Naive B cell (primary cell): ENCODE measurements at regions not wholly inside any gene's neighbourhood (a gene's known extent, or its start where the extent isn't known, plus 50 kb on each side); places are given as distances from the start of the nearest gene placed in this dataset.
"Not testable (repeated sequence)": the region's sequence is repeated elsewhere in the genome, so short reads cannot be mapped to it uniquely, and the experiment has no call there.

Source experiments
- ATAC-seq, 2 donors: fragments of 150-1000 bp; cut with Tn5 transposase; 2 replicates each; pipeline ENCODE4 v1.10.0; 2021; ENCODE audit warnings: low read depth in 2 of 2, mild to moderate bottlenecking in 2 of 2, moderate library complexity in 2 of 2
- DNase-seq: peaks from one replicate; pipeline ENCODE4 v3.0.0; 2022
- H3K27ac Mint-ChIP-seq, 6 donors: one replicate each; pipeline ENCODE4 v1.8.0; 2020 to 2022; ENCODE audit warnings: mild to moderate bottlenecking in 6 of 6, mixed read lengths in 6 of 6, moderate library complexity in 5 of 6, inconsistent platforms in 2 of 6
- H3K27me3 Mint-ChIP-seq, 3 donors: one replicate each; pipeline ENCODE4 v1.8.0; 2021 to 2022; ENCODE audit warnings: mixed read lengths in 3 of 3, mild to moderate bottlenecking in 1 of 3
- H3K36me3 Mint-ChIP-seq, 2 donors: one replicate each; pipeline ENCODE4 v1.8.0; 2020 to 2022; ENCODE audit warnings: mixed read lengths in 2 of 2, inconsistent platforms in 1 of 2, mild to moderate bottlenecking in 1 of 2
- H3K4me1 Mint-ChIP-seq, 3 donors: one replicate each; pipeline ENCODE4 v1.8.0; 2020 to 2022; ENCODE audit warnings: mixed read lengths in 3 of 3, inconsistent platforms in 1 of 3, mild to moderate bottlenecking in 1 of 3, moderate library complexity in 1 of 3
- H3K4me3 Mint-ChIP-seq, 8 donors: one replicate each; pipeline ENCODE4 v1.8.0; 2020 to 2022; ENCODE audit warnings: mild to moderate bottlenecking in 8 of 8, mixed read lengths in 8 of 8, moderate library complexity in 8 of 8, inconsistent platforms in 2 of 8
- H3K9me3 Mint-ChIP-seq, 7 donors: one replicate each; pipeline ENCODE4 v1.8.0; 2020 to 2022; ENCODE audit warnings: mixed read lengths in 7 of 7, mild to moderate bottlenecking in 5 of 7, inconsistent platforms in 2 of 7, moderate library complexity in 1 of 7

DNA sequence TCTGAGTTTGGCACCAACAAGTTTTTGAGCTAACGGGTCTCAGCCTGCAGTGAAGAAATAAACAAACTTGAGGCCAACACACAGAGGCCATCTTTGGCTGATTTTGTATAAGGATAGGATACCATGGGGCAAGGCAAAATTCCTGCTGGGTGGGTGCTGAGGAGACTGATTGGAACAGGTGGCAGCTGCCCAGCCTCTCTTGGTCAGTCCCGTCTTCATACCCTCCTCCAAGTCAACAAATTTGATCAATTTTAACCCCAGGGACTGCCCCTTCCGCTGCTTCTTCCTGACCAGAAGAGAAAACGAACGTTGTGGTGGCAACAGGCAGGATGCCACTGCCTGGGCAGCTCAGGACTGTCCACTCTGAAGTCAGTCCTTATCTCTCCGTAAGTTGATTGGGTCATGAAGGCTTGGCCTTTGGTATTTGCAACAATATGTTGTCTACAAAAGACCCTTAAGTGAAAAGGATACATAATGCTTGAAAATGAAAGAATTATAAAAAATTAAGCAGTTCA lies 139.3 kb downstream of the SPP2 start:
- Mint-ChIP-seq H3K36me3 (no peaks in the 10 kb centered on the region), H3K4me3 (no peak overlapping the region), H3K4me1 (peaks cover 8 to 23% (median 17%) of the 10 kb centered on the region in 3 donors), H3K27me3 (peaks cover 8 to 20% (median 19%) of the 10 kb centered on the region in 3 donors), H3K9me3 (peaks cover 0 to 5% (median 2%) of the 10 kb centered on the region in 7 donors), H3K27ac (peak overlapping the region in 1 of 6 donors; percentile 3)
- ATAC-seq (no peak), DNase-seq (no peak)

DNA sequence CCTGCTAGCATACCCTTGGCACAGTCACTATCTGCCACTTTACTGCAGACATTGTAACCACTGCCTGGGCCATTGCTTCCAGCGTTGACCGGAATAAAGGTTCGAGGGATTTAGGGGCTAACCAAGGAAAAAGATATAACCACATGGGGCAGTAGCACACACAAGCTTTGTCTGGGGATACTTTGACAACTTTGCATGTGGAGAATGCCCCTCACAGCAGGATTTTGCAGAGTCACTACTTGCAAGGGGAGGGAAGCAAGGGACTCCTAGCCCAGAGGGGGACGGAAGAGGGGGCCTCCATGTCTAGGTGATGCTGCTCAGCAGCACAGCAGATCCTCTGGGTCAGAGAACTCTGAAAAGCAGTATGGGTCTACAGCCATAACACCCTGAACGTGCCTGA lies 138.7 kb downstream of the SPP2 start:
- no peaks in the 10 kb centered on the region for H3K36me3 Mint-ChIP-seq
- no peak for ATAC-seq
- peaks cover 13 to 22% (median 21%) of the 10 kb centered on the region in 3 donors for H3K27me3 Mint-ChIP-seq
- peak overlapping the region in 1 of 6 donors; percentile 80 for H3K27ac Mint-ChIP-seq
- H3K4me1 Mint-ChIP-seq: peaks cover 8 to 23% (median 17%) of the 10 kb centered on the region in 3 donors
- no peak for DNase-seq
- peaks cover 0 to 5% (median 2%) of the 10 kb centered on the region in 7 donors for H3K9me3 Mint-ChIP-seq
- H3K4me3 Mint-ChIP-seq: peak overlapping the region in 2 of 8 donors; percentile 24 to 55

DNA sequence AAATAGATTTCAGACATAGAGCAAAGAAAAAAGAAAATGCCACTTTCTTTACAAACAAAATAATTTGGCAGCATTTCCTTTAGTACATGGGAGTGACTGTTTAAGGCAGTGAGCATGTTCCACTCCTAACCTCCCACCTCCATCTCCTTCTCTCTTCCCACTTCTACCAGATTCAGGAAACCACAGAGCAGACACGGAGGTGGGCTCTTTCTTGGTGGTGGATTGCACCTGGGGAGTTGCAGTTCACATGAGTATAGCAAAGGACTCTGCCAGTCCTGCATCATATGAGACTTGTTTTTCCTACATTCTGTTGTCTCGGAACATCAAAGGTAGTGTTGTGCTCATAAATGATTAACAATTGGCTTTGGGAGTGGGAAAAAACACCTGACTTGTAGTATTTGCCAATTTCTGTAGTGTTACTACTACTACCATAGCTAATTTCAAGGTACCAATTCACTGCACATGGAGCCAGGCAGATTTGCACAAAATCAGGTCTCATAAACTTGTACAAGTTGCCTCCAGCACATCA lies 137.2 kb downstream of the SPP2 start:
- no peak for ATAC-seq
- H3K4me1 Mint-ChIP-seq: peaks cover 8 to 23% (median 17%) of the 10 kb centered on the region in 3 donors
- H3K4me3 Mint-ChIP-seq: no peak overlapping the region
- DNase-seq: no peak
- H3K9me3 Mint-ChIP-seq: peaks cover 0 to 5% (median 0%) of the 10 kb centered on the region in 7 donors
- H3K27me3 Mint-ChIP-seq: peaks cover 13 to 32% (median 28%) of the 10 kb centered on the region in 3 donors
- H3K27ac Mint-ChIP-seq: no peak overlapping the region
- H3K36me3 Mint-ChIP-seq: no peaks in the 10 kb centered on the region

DNA sequence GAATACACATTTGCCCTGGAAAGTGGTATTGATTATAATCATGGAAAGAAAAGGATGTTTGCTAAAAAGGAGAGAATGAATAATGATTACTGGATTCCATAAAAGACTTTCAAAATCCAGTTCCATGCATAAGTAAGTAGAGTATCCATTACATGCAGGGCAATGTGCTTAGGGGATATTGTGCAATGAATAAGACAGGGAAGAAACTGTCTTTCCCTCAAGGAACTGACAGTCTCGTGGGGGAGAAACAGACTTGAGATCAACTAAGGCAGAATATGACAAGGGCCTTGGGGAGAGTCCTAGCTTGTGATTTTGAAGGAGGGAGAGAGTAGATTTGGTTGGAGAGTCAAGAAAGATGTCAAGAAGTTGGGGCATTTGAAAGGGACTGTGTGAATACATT lies 130.6 kb downstream of the SPP2 start:
- DNase-seq (no peak), ATAC-seq (no peak)
- Mint-ChIP-seq H3K27me3 (peaks cover 16 to 60% (median 43%) of the 10 kb centered on the region in 3 donors), H3K4me3 (no peak overlapping the region), H3K9me3 (no peaks in the 10 kb centered on the region), H3K4me1 (peaks cover 0 to 3% (median 0%) of the 10 kb centered on the region in 3 donors), H3K27ac (no peak overlapping the region), H3K36me3 (no peaks in the 10 kb centered on the region)

DNA sequence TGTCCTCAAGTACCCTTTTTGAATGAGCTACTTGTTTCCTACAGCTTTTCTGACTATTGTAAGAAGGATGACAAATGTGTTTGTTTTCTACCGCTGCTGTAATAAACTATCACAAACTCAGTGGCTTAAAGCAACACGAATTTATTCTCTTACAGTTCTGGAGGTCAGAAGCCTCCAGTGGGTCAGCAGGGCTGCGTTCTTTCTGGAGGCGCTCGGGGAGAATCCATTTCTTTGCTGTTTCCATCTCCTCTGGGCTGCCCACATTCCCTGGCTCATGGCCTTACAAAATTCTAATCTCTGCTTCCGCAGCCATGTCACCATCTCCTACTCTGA lies 128.5 kb downstream of the SPP2 start:
- Mint-ChIP-seq H3K9me3 (no peaks in the 10 kb centered on the region), H3K27ac (peak overlapping the region in 1 of 6 donors; percentile 3), H3K36me3 (no peaks in the 10 kb centered on the region), H3K4me3 (no peak overlapping the region), H3K27me3 (peaks cover 11 to 60% (median 39%) of the 10 kb centered on the region in 3 donors), H3K4me1 (peaks cover 0 to 3% (median 0%) of the 10 kb centered on the region in 3 donors)
- ATAC-seq: no peak
- DNase-seq: no peak

DNA sequence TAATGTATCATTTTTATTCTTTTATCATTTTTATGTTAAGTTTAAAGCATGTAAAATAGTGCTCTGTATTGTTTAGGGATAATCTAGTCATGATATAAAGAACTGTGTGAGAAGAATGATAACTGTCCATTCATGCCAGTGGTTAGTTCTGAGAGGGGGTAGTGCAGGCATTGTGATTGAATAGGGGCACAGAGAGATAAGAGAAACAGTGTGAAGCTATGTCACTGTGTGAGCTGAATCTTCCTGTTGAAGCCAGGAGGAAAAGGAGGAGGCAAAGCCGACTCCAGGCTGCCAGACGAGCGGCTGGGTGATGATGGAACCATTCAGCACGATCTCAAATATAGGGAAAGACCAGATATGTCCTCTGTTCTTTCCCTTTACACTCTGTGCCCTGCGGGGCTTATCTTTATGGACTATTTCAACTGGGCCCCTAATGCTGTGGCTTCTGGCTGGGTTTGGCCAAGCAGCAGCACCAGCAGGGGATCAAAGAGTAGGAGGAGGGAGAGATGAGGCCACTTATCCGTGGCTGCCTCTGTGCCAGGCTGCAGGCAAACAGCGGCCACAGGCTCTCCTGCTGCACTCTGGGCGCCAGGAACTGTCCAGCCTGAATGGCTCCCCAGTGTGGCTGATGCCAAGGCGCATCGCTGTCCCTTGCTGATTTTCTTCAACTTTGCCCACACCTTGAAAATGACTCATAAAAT lies 128.0 kb downstream of the SPP2 start:
- DNase-seq: no peak
- Mint-ChIP-seq H3K4me1 (peaks cover 0 to 3% (median 0%) of the 10 kb centered on the region in 3 donors), H3K27me3 (peaks cover 11 to 59% (median 37%) of the 10 kb centered on the region in 3 donors), H3K36me3 (no peaks in the 10 kb centered on the region), H3K27ac (peak overlapping the region in 2 of 6 donors; percentile 32 to 47), H3K9me3 (no peaks in the 10 kb centered on the region), H3K4me3 (no peak overlapping the region)
- ATAC-seq: no peak

DNA sequence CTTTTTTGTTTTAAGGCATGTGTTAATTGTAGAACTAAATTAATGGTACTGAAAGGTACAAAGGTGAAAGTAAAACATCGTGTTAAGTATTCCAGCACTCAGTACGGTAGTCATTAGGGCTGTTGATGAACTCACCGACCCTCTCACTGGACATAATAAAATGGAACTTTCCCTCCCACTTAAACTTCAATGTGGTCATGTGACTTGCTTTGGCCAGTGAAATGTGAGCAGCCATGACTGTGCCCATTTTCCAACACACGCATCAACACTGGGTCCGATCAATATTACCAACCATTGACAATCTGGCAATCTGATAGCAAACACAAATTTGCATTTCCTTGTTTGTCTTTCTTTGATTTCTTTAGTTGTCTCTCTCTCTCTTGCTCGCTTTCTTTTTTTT lies 125.1 kb downstream of the SPP2 start:
- H3K4me1 Mint-ChIP-seq: peaks cover 0 to 3% (median 0%) of the 10 kb centered on the region in 3 donors
- no peak overlapping the region for H3K4me3 Mint-ChIP-seq
- DNase-seq: no peak
- H3K27ac Mint-ChIP-seq: no peak overlapping the region
- ATAC-seq: no peak
- peaks cover 0 to 4% of the 10 kb centered on the region in 2 donors for H3K36me3 Mint-ChIP-seq
- H3K9me3 Mint-ChIP-seq: no peaks in the 10 kb centered on the region
- peaks cover 13 to 50% (median 29%) of the 10 kb centered on the region in 3 donors for H3K27me3 Mint-ChIP-seq

DNA sequence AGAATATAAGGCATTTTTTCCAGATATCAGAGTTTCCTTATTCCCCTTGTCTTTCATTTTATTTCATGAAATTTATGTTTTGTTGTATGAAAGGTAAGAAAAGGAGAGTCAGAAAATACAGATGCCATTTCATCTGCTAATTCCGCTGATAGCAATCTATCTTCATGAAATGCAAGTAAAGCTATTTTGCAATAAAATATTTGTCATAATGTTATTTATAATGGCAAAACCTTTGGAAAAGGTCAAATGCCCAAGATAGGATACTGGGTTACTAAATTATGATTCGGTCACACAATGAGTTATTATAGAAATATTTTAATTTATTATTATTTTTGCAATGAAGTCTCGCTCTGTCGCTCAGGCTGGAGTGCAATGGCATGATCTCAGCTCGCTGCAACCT lies 124.2 kb downstream of the SPP2 start:
- peaks cover 13 to 41% (median 27%) of the 10 kb centered on the region in 3 donors for H3K27me3 Mint-ChIP-seq
- H3K4me3 Mint-ChIP-seq: no peak overlapping the region
- ATAC-seq (no peak), DNase-seq (no peak)
- no peak overlapping the region for H3K27ac Mint-ChIP-seq
- H3K9me3 Mint-ChIP-seq: no peaks in the 10 kb centered on the region
- peaks cover 0 to 4% of the 10 kb centered on the region in 2 donors for H3K36me3 Mint-ChIP-seq
- peaks cover 0 to 3% (median 0%) of the 10 kb centered on the region in 3 donors for H3K4me1 Mint-ChIP-seq

DNA sequence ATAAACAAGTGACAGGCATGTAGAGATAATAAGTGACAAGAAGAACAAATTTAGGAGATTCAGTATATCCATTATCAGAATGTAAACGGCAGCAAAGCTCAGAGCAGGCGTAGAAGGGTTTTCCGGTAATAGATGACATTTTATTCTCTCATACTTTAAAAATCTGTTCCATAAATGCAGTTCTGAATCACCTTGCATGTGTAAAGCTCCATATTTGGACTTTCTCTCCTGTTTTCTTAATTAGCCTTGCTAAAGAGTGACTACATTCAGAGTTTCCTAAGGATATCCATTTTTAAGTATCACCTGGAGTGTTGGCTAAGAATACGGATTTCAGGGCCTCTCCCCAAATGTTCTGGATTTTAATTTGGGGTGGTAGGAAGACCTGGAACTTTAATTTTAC lies 122.0 kb downstream of the SPP2 start:
- Mint-ChIP-seq H3K4me3 (no peak overlapping the region), H3K27ac (no peak overlapping the region), H3K9me3 (no peaks in the 10 kb centered on the region), H3K27me3 (peaks cover 6 to 22% (median 12%) of the 10 kb centered on the region in 3 donors), H3K4me1 (no peaks in the 10 kb centered on the region), H3K36me3 (peaks cover 0 to 4% of the 10 kb centered on the region in 2 donors)
- ATAC-seq: no peak
- no peak for DNase-seq

DNA sequence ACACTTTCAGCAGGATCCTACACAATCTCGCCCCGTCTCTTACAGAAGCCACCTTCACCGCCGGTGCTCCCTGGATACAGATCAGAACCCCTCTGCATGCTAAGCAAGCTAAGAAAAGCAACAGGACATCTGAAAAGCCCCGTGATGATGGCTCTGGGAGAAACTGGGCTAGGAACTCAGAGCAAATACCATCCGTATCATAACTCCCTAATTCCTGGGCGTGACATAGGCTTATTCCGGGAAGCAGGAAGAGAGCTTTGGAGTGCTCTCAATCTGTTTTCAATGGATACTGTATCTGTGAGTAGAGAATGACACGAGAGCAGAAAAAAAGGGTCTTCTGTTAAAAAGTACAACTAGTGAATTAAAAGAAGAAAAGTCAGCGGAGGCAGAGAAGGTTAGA lies 121.6 kb downstream of the SPP2 start:
- peaks cover under 1% of the 10 kb centered on the region in 3 donors for H3K4me1 Mint-ChIP-seq
- DNase-seq (no peak), ATAC-seq (no peak)
- H3K27me3 Mint-ChIP-seq: peaks cover 6 to 22% (median 12%) of the 10 kb centered on the region in 3 donors
- peaks cover 0 to 4% of the 10 kb centered on the region in 2 donors for H3K36me3 Mint-ChIP-seq
- H3K9me3 Mint-ChIP-seq: no peaks in the 10 kb centered on the region
- H3K4me3 Mint-ChIP-seq: peak overlapping the region in 1 of 8 donors; percentile 31
- H3K27ac Mint-ChIP-seq: no peak overlapping the region

DNA sequence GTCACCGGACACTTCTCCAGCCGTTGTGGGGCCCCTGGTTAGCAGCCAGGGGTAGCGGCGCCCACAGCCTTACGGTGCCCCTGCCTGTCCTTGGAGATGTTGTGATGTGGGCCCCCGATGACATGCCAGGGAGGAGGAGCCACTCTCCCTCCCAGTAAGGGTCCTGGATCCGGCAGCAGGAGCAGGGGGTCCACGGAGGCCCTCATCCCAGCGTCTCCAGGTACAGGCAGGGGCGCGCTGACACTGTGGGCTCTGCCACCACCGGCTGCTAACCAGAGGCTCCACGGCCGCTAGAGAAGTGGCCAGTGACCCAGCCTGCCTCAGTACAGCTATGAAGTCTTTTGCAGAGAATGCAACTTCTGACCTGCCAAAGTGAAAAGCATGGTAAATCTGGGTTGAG lies 121.2 kb downstream of the SPP2 start:
- H3K4me1 Mint-ChIP-seq: peaks cover 4 to 5% (median 4%) of the 10 kb centered on the region in 3 donors
- H3K27me3 Mint-ChIP-seq: peaks cover 6 to 22% (median 12%) of the 10 kb centered on the region in 3 donors
- ATAC-seq (no peak), DNase-seq (no peak)
- H3K9me3 Mint-ChIP-seq: no peaks in the 10 kb centered on the region
- no peak overlapping the region for H3K4me3 Mint-ChIP-seq
- H3K27ac Mint-ChIP-seq: no peak overlapping the region
- H3K36me3 Mint-ChIP-seq: peaks cover 0 to 4% of the 10 kb centered on the region in 2 donors

DNA sequence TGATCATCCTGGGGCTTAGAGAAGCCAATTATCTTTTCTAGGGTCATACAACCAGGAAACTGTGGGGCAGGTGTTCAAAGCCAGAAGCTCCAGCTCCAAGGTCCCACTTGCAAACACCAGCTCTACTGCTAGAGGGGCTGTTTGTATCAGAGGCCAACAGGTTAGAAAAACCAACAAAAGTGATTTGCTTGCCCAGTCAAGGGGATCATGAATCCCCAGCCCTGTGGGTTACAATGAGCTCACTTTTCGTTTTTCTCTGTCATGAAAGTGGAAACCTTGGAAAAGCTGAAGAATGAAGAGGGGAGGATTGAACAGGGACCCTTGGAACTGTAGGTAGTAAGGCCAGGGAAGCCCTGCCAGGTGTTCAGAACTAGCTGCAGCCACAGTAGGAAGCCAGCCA lies 119.2 kb downstream of the SPP2 start:
- peaks cover 24 to 25% (median 24%) of the 10 kb centered on the region in 3 donors for H3K4me1 Mint-ChIP-seq
- ATAC-seq: no peak
- H3K36me3 Mint-ChIP-seq: peaks cover 0 to 4% of the 10 kb centered on the region in 2 donors
- H3K27ac Mint-ChIP-seq: no peak overlapping the region
- peaks cover 5 to 14% (median 6%) of the 10 kb centered on the region in 3 donors for H3K27me3 Mint-ChIP-seq
- H3K9me3 Mint-ChIP-seq: no peaks in the 10 kb centered on the region
- H3K4me3 Mint-ChIP-seq: no peak overlapping the region
- no peak for DNase-seq

DNA sequence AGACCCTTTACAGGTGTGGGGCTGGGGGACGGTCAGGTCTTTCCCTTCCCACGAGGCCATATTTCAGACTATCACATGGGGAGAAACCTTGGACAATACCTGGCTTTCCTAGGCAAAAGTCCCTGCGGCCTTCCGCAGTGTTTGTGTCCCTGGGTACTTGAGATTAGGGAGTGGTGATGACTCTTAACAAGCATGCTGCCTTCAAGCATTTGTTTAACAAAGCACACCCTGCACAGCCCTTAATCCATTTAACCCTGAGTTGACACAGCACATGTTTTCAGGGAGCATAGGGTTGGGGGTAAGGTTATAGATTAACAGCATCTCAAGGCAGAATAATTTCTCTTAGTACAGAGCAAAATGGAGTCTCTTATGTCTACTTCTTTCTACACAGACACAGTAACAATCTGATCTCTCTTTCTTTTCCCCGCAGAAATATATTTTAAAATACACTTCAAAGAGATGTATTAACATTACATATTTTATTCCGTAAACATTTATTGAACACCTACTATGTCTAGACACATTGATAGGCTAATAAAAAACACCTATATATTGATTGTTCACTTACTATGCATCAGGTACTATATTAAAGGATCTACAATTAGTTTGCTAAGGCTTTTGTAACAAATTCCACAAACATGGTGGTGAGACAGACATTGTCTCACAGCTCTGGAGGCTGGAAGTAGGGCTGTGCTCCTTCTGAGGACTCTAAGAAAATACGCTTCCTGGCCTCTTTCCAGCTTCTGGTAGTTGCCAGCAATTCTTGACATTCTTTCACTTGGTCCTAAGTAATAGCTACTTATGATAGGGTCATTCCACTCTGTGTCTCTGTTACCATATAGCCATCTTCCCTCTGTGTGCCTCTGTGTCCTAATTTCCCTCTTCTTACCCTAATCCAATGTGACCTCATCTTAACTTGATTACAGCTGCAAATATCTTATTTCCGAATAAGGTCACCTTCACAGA lies 118.4 kb downstream of the SPP2 start:
- H3K27me3 Mint-ChIP-seq: peaks cover 2 to 11% (median 6%) of the 10 kb centered on the region in 3 donors
- DNase-seq, H3K4me3 Mint-ChIP-seq, ATAC-seq, H3K9me3 Mint-ChIP-seq, H3K36me3 Mint-ChIP-seq: not testable (repeated sequence)
- H3K4me1 Mint-ChIP-seq: peaks cover 32 to 33% (median 32%) of the 10 kb centered on the region in 3 donors
- H3K27ac Mint-ChIP-seq: peak overlapping the region in 2 of 6 donors; percentile 6 to 56
